NB4 (cell line): ENCODE measurements at regions not wholly inside any gene's neighbourhood (a gene's known extent, or its start where the extent isn't known, plus 50 kb on each side); places are given as distances from the start of the nearest gene placed in this dataset.

ENCODE experiments used
- CTCF ChIP-seq: IDR thresholded peaks from one replicate; pipeline ENCODE4 v1.5.1; 2012; ENCODE audit warnings: low read depth, low read length
- MAX ChIP-seq: IDR thresholded peaks from 2 replicates; pipeline ENCODE4 v1.6.1; 2011; ENCODE audit warnings: low read depth, low read length
- MYC ChIP-seq: IDR thresholded peaks from 2 replicates; pipeline ENCODE4 v1.6.1; 2011; ENCODE audit warnings: low read depth, low read length
- POLR2A ChIP-seq: IDR thresholded peaks from 2 replicates; pipeline ENCODE4 v1.6.1; 2011; ENCODE audit warnings: mild to moderate bottlenecking; ENCODE audit not compliant: insufficient read length; ENCODE audit errors: extremely low read depth

GRCh38 chr3:82080792-82081191 is 319.3 kb upstream of the GBE1 start:
- no peak for TF ChIP-seq CTCF
- no peak for TF ChIP-seq POLR2A
- TF ChIP-seq MAX: no peak
- TF ChIP-seq MYC: no peak
